Sigmoid colon (tissue), 4 donors: ENCODE measurements at regions not wholly inside any gene's neighbourhood (a gene's known extent, or its start where the extent isn't known, plus 50 kb on each side); places are given as distances from the start of the nearest gene placed in this dataset.

ENCODE experiments used
- CTCF ChIP-seq, 4 experiments: fragments of 450-650 bp in 3 of 4; fragments of 200-600 bp in 1 of 4; IDR thresholded peaks; one replicate each; pipeline ENCODE4 v1.5.1; 2016 to 2019; ENCODE audit warnings: antibody characterized with exemption in 4 of 4, mild to moderate bottlenecking in 3 of 4, moderate library complexity in 2 of 4
- EP300 ChIP-seq, 4 donors: sonication (generic); formaldehyde crosslinking; IDR thresholded peaks; one replicate each; pipeline ENCODE4 v1.6.1; 2017; ENCODE audit warnings: antibody characterized with exemption in 4 of 4
- POLR2A ChIP-seq, 2 donors: fragments of 450-650 bp; IDR thresholded peaks; one replicate each; pipeline ENCODE4 v1.6.1; 2016; ENCODE audit warnings: antibody characterized with exemption in 2 of 2, mild to moderate bottlenecking in 2 of 2, moderate library complexity in 2 of 2
- POLR2AphosphoS5 ChIP-seq, 4 donors: sonication (generic); formaldehyde crosslinking; IDR thresholded peaks; one replicate each; pipeline ENCODE4 v1.6.1; 2017; ENCODE audit warnings: antibody characterized with exemption in 4 of 4

DNA sequence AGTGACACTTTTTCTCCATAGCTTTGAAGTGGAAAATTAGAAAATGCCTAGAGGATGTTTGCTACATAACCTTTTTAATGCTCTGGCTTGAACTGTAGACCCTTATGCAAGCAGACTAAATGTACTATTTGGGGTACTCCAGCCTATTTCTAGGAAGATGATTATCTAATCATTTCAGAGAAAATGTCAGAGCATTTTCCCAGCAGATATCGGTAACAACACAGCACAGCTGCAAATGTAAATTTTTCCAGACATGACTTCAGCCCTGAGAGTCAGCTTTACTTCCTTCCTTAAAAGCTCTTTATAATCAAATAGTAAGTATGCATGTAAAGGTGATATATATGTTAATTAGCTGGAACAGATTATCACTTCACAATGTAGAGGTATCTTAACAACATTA is 1647.1 kb downstream of the SUCLG1 start:
- TF ChIP-seq POLR2A (IDR thresholded peaks at IDR 0.05): no peak
- TF ChIP-seq CTCF (IDR thresholded peaks at IDR 0.05): no peak
- TF ChIP-seq POLR2AphosphoS5 (IDR thresholded peaks at IDR 0.05): no peak
- TF ChIP-seq EP300 (IDR thresholded peaks at IDR 0.05): no peak
